ENCODE measurements at regions not wholly inside any gene's neighbourhood (a gene's known extent, or its start where the extent isn't known, plus 50 kb on each side); places are given as distances from the start of the nearest gene placed in this dataset.

DNA sequence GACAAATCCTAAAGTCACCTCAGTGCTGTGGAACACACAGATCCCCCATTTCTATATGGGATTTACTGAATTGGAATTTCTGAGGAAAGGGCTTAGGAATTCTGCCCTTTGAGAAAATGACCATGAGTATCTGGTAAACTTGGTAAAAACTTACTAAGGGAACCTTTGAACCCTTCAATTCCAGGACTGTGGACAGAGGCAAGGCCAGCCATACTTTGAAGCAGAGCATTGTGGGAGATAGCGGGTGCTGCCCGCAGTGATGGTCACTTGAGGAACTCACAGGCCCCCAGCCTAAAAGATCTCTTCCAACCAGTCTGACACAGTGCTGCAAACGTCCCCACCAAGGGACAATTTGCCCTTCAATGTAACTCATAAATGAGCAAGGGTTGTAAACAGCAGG, 61.4 kb downstream of the IRX6 start:
- TF ChIP-seq EZH2 (IDR thresholded peaks at IDR 0.05; ENCODE audit: low read depth, low read length, severe bottlenecking) (no peak), KDM4A (IDR thresholded peaks at IDR 0.05; ENCODE audit: low read depth, low read length, severe bottlenecking) (no peak), POLR2A (IDR thresholded peaks at IDR 0.05; ENCODE audit: control extremely low read depth in 1 of 2, low read depth in 2 of 2, low read length in 2 of 2) (no peak)

Data from H1 (cell line).